Pancreas (tissue), 10 donors: ENCODE measurements at regions not wholly inside any gene's neighbourhood (a gene's known extent, or its start where the extent isn't known, plus 50 kb on each side); places are given as distances from the start of the nearest gene placed in this dataset.
A peak's percentile ranks its signal among the peaks of the same experiment; 100 is the strongest.

Experiments
- ATAC-seq, 4 donors: fragments of 200-7000 bp; cut with Tn5 transposase; one replicate each; pipeline versions ENCODE4 v1.8.0 to v1.9.1; 2020; ENCODE audit warnings: mild to moderate bottlenecking in 4 of 4, moderate library complexity in 4 of 4
- DNase-seq, 6 donors: peaks; one replicate each; pipeline ENCODE4 v3.0.0-alpha.2; 2020
- FAIRE-seq: peaks from 2 replicates; lab custom pipeline; 2012; peaks lifted over from hg19 to GRCh38; lab: Jason Lieb, UNC
- H3K27ac ChIP-seq, 4 donors: fragments of 200-600 bp; sonication (generic); 1 replicate in 3 of 4; 2 replicates in 1 of 4; pipeline versions ENCODE4 v1.5.0 to v1.8.0; 2020
- H3K27me3 ChIP-seq, 4 donors: fragments of 200-600 bp; one replicate each; pipeline ENCODE4 v1.8.0; 2021
- H3K36me3 ChIP-seq, 3 donors: fragments of 200-600 bp; sonication (generic) in 1 of 3; one replicate each; pipeline versions ENCODE4 v1.5.0 to v1.8.0; 2020 to 2021
- H3K4me1 ChIP-seq, 3 donors: fragments of 200-600 bp; one replicate each; pipeline ENCODE4 v1.8.0; 2021
- H3K4me3 ChIP-seq, 4 donors: fragments of 200-600 bp; sonication (generic) in 2 of 4; one replicate each; pipeline versions ENCODE4 v1.5.0 to v1.8.0; 2020 to 2021
- H3K9me3 ChIP-seq, 4 donors: fragments of 200-600 bp; one replicate each; pipeline ENCODE4 v1.8.0; 2021
- WGBS, 2 donors: extraction: QIAGEN DNeasy Blood & Tissue Kit; methylation state at CpG; one replicate each; pipeline ENCODE4 v1.1.7; 2013; 5-methylcytosine and 5-hydroxymethylcytosine counted together
- intact Hi-C, 3 donors: fragments of 100-400 bp; cut with DNase I; formaldehyde crosslinking; loops; one replicate each; pipeline versions ENCODE4 v1.11.1 to v1.14.2; 2022
- TF ChIP-seq, protein P1 (sequence below), 4 donors: fragments of 200-600 bp; sonication (generic) in 3 of 4; IDR thresholded peaks; one replicate each; pipeline versions ENCODE4 v1.5.0 to v1.8.0; 2021; ENCODE audit warnings: antibody characterized with exemption in 4 of 4
- donor health status: healthy with polysubstance abuse.
- donor health status: DM: no; HTN: no; CAD: no; lungs with moderate emphysema.
- donor health status: DM: no; HTN: no; CAD: no.
- donor health status: control.
- donor health status: control.
- donor health status: Bipolar disorder and iron deficiency.
- donor health status: DM: yes; HTN: yes; CAD: no.
- donor health status: DM: no; HTN: no; CAD: no.
- donor health status: DM: no; HTN: no; CAD: no.
- donor health status: DM: yes; HTN: yes; CAD: no.

DNA sequence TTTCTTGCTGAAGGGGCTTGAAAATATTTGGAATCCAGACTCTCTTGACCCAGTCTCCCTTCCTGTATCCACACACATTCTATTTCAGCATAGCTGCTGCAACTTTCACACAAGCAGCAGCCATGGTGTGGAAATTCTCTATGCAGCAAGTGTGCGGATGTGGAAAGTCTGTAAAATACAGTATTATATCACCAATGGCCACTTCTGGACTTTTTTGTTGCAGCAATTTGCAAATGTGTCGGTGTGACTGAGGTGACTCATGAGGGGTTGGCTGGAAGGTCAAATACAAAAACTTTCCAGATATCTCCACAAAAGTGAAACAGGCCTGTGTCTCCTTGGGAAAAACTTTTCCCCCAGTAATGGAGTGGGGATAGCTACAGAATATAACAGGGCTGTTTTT is 299.3 kb upstream of the GYPC start:
- Histone ChIP-seq H3K27ac (no peak overlapping the region), H3K4me3 (no peak overlapping the region), H3K36me3 (no peaks in the 10 kb centered on the region), H3K9me3 (peaks cover 0 to 4% (median 0%) of the 10 kb centered on the region in 4 donors), H3K4me1 (no peaks in the 10 kb centered on the region), H3K27me3 (no peaks in the 10 kb centered on the region)
- ATAC-seq (no peak), FAIRE-seq (no peak), DNase-seq (no peak)
- 82 to 91% methylated on average over 2 of the region's 2 CpGs for WGBS, 2 donors
- intact Hi-C loops: no loop called here
- TF ChIP-seq, protein P1, sequence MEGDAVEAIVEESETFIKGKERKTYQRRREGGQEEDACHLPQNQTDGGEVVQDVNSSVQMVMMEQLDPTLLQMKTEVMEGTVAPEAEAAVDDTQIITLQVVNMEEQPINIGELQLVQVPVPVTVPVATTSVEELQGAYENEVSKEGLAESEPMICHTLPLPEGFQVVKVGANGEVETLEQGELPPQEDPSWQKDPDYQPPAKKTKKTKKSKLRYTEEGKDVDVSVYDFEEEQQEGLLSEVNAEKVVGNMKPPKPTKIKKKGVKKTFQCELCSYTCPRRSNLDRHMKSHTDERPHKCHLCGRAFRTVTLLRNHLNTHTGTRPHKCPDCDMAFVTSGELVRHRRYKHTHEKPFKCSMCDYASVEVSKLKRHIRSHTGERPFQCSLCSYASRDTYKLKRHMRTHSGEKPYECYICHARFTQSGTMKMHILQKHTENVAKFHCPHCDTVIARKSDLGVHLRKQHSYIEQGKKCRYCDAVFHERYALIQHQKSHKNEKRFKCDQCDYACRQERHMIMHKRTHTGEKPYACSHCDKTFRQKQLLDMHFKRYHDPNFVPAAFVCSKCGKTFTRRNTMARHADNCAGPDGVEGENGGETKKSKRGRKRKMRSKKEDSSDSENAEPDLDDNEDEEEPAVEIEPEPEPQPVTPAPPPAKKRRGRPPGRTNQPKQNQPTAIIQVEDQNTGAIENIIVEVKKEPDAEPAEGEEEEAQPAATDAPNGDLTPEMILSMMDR (IDR thresholded peaks at IDR 0.05): no peak

DNA sequence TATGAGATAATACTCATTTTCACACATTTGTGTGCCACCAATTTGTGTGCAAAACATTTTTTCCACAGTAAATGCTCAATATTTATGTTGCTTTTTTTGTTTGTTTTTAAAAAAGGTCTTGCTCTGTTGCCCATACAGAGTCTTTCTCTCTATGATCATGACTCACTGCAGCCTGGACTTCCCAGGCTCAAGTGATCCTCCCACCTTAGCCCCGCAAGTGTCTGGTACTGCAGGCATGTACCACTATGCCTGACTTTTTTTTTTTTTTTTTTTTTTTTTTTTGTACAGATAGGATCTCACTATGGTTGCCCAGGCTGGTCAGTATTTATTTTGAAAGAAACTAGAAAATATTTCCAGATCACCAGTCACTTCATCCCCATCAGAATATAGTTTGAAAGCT is 297.8 kb upstream of the GYPC start:
- FAIRE-seq (no peak), ATAC-seq (no peak), DNase-seq (no peak)
- H3K27ac ChIP-seq: no peak overlapping the region
- H3K36me3 ChIP-seq: no peaks in the 10 kb centered on the region
- TF ChIP-seq, protein P1 (IDR thresholded peaks at IDR 0.05): no peak
- H3K4me1 ChIP-seq: no peaks in the 10 kb centered on the region
- intact Hi-C loops: no loop called here
- no peak overlapping the region for H3K4me3 ChIP-seq
- WGBS, 2 donors: 83 to 84% methylated on average over 1 of the region's 1 CpG
- no peaks in the 10 kb centered on the region for H3K27me3 ChIP-seq
- H3K9me3 ChIP-seq: no peaks in the 10 kb centered on the region

DNA sequence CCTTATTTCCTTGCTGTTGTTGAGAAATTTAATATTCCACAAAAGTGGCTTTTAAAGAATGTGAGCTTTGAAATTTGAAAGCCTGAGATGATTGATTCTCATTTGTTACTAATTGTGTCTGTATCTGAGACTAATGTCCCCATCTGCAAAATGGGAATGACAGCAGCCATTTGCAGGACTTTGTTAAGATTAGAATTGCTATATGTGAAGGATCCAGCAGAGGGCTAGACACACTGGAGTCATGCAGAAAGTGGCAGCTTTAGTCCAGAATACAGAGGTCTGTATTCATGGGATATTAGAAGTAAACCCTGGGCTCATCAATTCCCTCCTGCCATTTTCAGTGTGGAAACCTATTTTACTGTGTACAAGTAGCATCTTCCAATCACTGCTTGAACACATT is 296.5 kb upstream of the GYPC start:
- TF ChIP-seq, protein P1 (IDR thresholded peaks at IDR 0.05): no peak
- ATAC-seq (peak in 1 of 4 donors; percentile 70), FAIRE-seq (no peak), DNase-seq (no peak)
- Histone ChIP-seq H3K9me3 (no peaks in the 10 kb centered on the region), H3K4me1 (no peaks in the 10 kb centered on the region), H3K27ac (no peak overlapping the region), H3K36me3 (no peaks in the 10 kb centered on the region), H3K27me3 (no peaks in the 10 kb centered on the region), H3K4me3 (no peak overlapping the region)
- intact Hi-C loops: no loop called here

DNA sequence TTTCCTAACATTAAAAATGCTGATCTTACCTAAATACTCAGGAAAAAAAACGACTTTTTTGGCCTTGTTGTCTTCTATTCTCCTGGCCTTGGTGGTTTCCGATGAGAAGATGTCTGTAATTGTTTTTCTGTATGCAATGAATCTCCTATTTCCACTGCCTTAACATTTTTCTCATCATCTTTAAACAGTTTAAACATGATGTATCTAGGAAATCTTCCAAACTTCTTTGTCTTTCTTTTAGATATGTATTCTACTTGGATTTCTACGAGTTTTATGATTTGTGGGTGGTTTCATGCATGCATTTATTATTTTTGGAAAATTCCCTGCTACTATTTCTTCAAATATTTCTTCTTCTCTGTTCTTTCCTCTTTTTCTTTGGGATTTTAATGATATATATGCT is 288.6 kb upstream of the GYPC start:
- no peaks in the 10 kb centered on the region for H3K9me3 ChIP-seq
- intact Hi-C loops: no loop called here
- H3K36me3 ChIP-seq: no peaks in the 10 kb centered on the region
- 62 to 69% methylated on average over 3 of the region's 3 CpGs for WGBS, 2 donors
- H3K4me1 ChIP-seq: peaks cover 0 to 4% (median 0%) of the 10 kb centered on the region in 3 donors
- no peak for DNase-seq
- FAIRE-seq: no peak
- H3K4me3 ChIP-seq: no peak overlapping the region
- no peak overlapping the region for H3K27ac ChIP-seq
- TF ChIP-seq, protein P1 (IDR thresholded peaks at IDR 0.05): no peak
- no peak for ATAC-seq
- H3K27me3 ChIP-seq: no peaks in the 10 kb centered on the region

DNA sequence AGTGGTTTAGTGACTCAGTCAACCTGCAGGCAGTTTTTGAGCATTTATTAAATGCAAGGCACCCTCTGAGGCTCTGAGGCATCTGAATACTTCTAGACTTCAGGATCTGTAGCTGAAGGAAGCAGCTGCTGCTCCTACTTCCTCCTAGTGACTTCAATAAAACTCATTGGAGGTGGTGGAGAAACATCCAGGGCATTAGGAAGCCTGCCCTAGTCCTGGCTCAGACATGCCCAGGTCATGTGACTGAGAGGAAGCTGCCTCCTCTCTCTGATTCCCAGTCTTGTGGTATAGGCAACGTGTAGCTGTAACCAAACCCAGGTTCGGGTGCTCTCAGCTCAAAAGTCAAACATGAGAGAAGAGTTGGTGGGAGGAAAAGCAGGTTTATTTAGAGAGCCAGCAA is 287.2 kb upstream of the GYPC start:
- TF ChIP-seq, protein P1 (IDR thresholded peaks at IDR 0.05): no peak
- intact Hi-C loops: no loop called here
- ATAC-seq (peak in 1 of 4 donors; percentile 53), DNase-seq (no peak), FAIRE-seq (no peak)
- Histone ChIP-seq H3K4me1 (peaks cover 0 to 4% (median 0%) of the 10 kb centered on the region in 3 donors), H3K4me3 (no peak overlapping the region), H3K27me3 (no peaks in the 10 kb centered on the region), H3K9me3 (no peaks in the 10 kb centered on the region), H3K27ac (no peak overlapping the region), H3K36me3 (no peaks in the 10 kb centered on the region)
- 70 to 82% methylated on average over 2 of the region's 2 CpGs for WGBS, 2 donors
